A673 (cell line): ENCODE measurements at regions not wholly inside any gene's neighbourhood (a gene's known extent, or its start where the extent isn't known, plus 50 kb on each side); places are given as distances from the start of the nearest gene placed in this dataset.

Experiments
- BruUV-seq: library from RNA; stranded (reverse); fragments of 400-500 nt; replicated peaks from 2 replicates; lab custom pipeline; 2021; lab: Mats Ljungman, UMichigan
- CTCF ChIA-PET: fragments of 300-600 bp; sonication (Branson Sonifier 250); formaldehyde crosslinking; loops from one replicate; lab custom pipeline; 2022; ENCODE audit warnings: antibody characterized with exemption; lab: Charles Lee
- POLR2A ChIA-PET: fragments of 300-600 bp; sonication (Branson Sonifier 250); formaldehyde crosslinking; loops from one replicate; lab custom pipeline; 2022; ENCODE audit warnings: antibody characterized with exemption; ENCODE audit not compliant: low non-redundant PET; lab: Charles Lee
- DNase-seq: peaks from one replicate; pipeline ENCODE4 v3.0.0-alpha.2; 2015; ENCODE audit warnings: low spot score
- H3K27ac ChIP-seq: fragments of 200-600 bp; sonication (generic); 2 replicates; pipeline ENCODE4 v1.5.1; 2016; ENCODE audit warnings: mixed run types, low read depth, mild to moderate bottlenecking, mixed read lengths, antibody characterized with exemption, low read length; ENCODE audit not compliant: poor library complexity, severe bottlenecking
- H3K27me3 ChIP-seq: fragments of 200-600 bp; sonication (generic); replicated peaks from 2 replicates; pipeline ENCODE4 v1.6.1; 2017; ENCODE audit warnings: mixed run types, low read depth, mild to moderate bottlenecking, mixed read lengths, antibody characterized with exemption, low read length; ENCODE audit not compliant: insufficient read depth, poor library complexity
- H3K36me3 ChIP-seq: fragments of 200-600 bp; sonication (generic); 2 replicates; pipeline ENCODE4 v1.6.1; 2016; ENCODE audit warnings: mixed run types, mild to moderate bottlenecking, mixed read lengths, antibody characterized with exemption, low read length; ENCODE audit not compliant: insufficient read depth, poor library complexity, severe bottlenecking
- H3K4me1 ChIP-seq: fragments of 200-600 bp; sonication (generic); 2 replicates; pipeline ENCODE4 v1.6.1; 2017; ENCODE audit warnings: mixed run types, mild to moderate bottlenecking, mixed read lengths, antibody characterized with exemption, low read length; ENCODE audit not compliant: insufficient read depth, poor library complexity, severe bottlenecking
- H3K4me3 ChIP-seq: fragments of 200-600 bp; sonication (generic); 2 replicates; pipeline ENCODE4 v1.5.1; 2016; ENCODE audit warnings: low read depth, mixed run types, mild to moderate bottlenecking, mixed read lengths, low read length; ENCODE audit not compliant: poor library complexity, severe bottlenecking
- H3K9me3 ChIP-seq: fragments of 200-600 bp; sonication (generic); 2 replicates; pipeline ENCODE4 v1.6.1; 2016; ENCODE audit warnings: mixed run types, low read depth, mild to moderate bottlenecking, mixed read lengths, antibody characterized with exemption, low read length; ENCODE audit not compliant: poor library complexity, severe bottlenecking
- EZH2 ChIP-seq: fragments of 200-600 bp; sonication (generic); IDR thresholded peaks from 2 replicates; pipeline ENCODE4 v1.6.1; 2017; ENCODE audit warnings: borderline replicate concordance, low read depth, mild to moderate bottlenecking, mixed read lengths, antibody characterized with exemption, low read length; ENCODE audit not compliant: poor library complexity, severe bottlenecking
- intact Hi-C: fragments of 100-400 bp; cut with micrococcal nuclease; formaldehyde crosslinking; loops from one replicate; pipeline ENCODE4 v1.10.0; 2022; ENCODE audit not compliant: unreplicated experiment
- TF ChIP-seq, protein P1 (sequence below): fragments of 300-800, 200-600 bp; sonication (generic); conservative IDR thresholded peaks from 2 replicates; pipeline ENCODE4 v1.5.1; 2017; ENCODE audit warnings: low read depth, mild to moderate bottlenecking, antibody characterized with exemption, low read length, moderate library complexity, mixed read lengths

DNA sequence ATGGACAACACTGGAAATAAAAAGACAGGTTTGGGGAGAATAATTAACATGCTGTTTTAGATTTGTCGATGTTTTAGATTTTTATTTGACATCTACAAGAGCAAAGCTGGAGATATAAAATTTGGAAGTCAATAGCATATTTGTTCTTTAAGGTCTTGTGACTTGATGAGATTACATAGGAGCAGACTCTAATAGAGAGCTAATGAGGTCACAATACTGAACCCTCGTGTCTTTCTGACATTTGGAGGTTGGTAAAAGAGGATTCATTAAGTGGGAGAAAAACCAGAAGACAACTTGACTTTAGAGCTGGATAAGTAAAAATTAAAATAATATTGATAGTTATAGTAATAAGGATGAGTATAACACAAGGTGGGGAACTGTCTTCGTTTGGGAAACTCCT, 322.7 kb upstream of the SEMA6A start:
- Histone ChIP-seq H3K4me3 (no peak overlapping the region), H3K27ac (no peak overlapping the region), H3K27me3 (no peaks in the 10 kb centered on the region), H3K9me3 (no peaks in the 10 kb centered on the region), H3K4me1 (no peaks in the 10 kb centered on the region), H3K36me3 (no peaks in the 10 kb centered on the region)
- no peak for TF ChIP-seq EZH2
- TF ChIP-seq, protein P1, sequence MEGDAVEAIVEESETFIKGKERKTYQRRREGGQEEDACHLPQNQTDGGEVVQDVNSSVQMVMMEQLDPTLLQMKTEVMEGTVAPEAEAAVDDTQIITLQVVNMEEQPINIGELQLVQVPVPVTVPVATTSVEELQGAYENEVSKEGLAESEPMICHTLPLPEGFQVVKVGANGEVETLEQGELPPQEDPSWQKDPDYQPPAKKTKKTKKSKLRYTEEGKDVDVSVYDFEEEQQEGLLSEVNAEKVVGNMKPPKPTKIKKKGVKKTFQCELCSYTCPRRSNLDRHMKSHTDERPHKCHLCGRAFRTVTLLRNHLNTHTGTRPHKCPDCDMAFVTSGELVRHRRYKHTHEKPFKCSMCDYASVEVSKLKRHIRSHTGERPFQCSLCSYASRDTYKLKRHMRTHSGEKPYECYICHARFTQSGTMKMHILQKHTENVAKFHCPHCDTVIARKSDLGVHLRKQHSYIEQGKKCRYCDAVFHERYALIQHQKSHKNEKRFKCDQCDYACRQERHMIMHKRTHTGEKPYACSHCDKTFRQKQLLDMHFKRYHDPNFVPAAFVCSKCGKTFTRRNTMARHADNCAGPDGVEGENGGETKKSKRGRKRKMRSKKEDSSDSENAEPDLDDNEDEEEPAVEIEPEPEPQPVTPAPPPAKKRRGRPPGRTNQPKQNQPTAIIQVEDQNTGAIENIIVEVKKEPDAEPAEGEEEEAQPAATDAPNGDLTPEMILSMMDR, result no peak
- ChIA-PET POLR2A (interaction anchor here (0.6 kb wide), 1 partner anchor 473 kb away, joined by 3 read pairs; no protein-coding TSS in a partner anchor), CTCF (no interaction called here)
- no TSS peak for BruUV-seq
- intact Hi-C loops, result no loop called here
- DNase-seq, result no peak

DNA sequence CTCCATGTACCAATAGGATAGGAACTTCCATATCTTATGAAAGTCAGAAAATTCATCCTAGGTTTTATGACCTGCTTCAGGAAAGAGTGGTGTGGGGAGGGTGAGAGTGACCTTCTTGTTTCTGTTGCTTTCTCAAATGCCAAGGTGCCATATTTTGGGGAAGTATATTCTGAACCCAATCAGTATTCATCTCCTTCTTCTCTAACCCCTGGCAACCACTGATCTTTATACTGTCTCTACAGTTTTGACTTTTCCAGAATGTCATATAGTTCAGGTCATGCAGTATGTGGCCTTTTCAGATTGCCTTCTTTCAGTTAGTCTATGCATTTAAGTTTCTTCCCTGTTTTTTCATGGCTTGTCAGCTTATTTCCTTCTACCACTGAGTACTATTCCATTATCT, 321.4 kb upstream of the SEMA6A start:
- BruUV-seq, result no TSS peak
- ChIA-PET POLR2A (no interaction called here), CTCF (no interaction called here)
- Histone ChIP-seq H3K4me1 (no peaks in the 10 kb centered on the region), H3K36me3 (no peaks in the 10 kb centered on the region), H3K27ac (no peak overlapping the region), H3K9me3 (no peaks in the 10 kb centered on the region), H3K4me3 (no peak overlapping the region), H3K27me3 (no peaks in the 10 kb centered on the region)
- intact Hi-C loops, result no loop called here
- no peak for TF ChIP-seq EZH2
- TF ChIP-seq, protein P1, result no peak
- DNase-seq, result no peak

DNA sequence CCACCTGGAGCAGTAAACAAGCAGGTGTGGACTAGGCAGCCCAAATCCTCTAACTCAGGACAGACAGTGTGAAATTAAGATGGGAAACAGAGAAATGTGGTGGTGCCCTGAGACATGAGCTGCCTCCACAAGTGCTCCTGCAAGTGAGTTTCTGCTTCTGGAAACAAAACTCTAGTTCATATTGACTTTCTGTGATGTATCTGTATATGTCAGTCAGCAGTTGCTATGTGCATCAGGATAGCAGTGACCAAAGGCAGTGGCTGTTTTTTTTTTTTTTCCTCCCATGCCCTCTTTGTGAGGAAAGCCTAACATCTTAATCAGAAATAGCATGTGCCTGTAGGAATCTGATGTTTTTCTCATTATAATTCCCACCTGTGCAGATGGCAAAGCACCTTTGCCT, 318.4 kb upstream of the SEMA6A start:
- no peak for DNase-seq
- Histone ChIP-seq H3K4me3 (no peak overlapping the region), H3K36me3 (no peaks in the 10 kb centered on the region), H3K27me3 (no peaks in the 10 kb centered on the region), H3K27ac (no peak overlapping the region), H3K4me1 (no peaks in the 10 kb centered on the region), H3K9me3 (no peaks in the 10 kb centered on the region)
- intact Hi-C loops, result no loop called here
- no peak for TF ChIP-seq EZH2
- TF ChIP-seq, protein P1, result no peak
- BruUV-seq, result no TSS peak
- ChIA-PET CTCF (no interaction called here), POLR2A (no interaction called here)
